HFF-Myc (cell line): ENCODE measurements at regions not wholly inside any gene's neighbourhood (a gene's known extent, or its start where the extent isn't known, plus 50 kb on each side); places are given as distances from the start of the nearest gene placed in this dataset.
"Not testable (repeated sequence)": the region's sequence is repeated elsewhere in the genome, so short reads cannot be mapped to it uniquely, and the experiment has no call there.

Source experiments
- DNase-seq: peaks from one replicate; pipeline ENCODE4 v3.0.0-alpha.2; 2011; ENCODE audit warnings: low read depth; ENCODE audit errors: extremely low read depth
- H3K4me3 ChIP-seq: replicated peaks from 2 replicates; pipeline ENCODE4 v1.5.1; 2011; ENCODE audit warnings: low read depth, mild to moderate bottlenecking, control low read depth, low read length
- TF ChIP-seq, protein P1 (sequence below): IDR thresholded peaks from 2 replicates; pipeline ENCODE4 v1.5.1; 2012; ENCODE audit warnings: mild to moderate bottlenecking, low read depth, low read length, control low read depth; ENCODE audit errors: missing control alignments

DNA sequence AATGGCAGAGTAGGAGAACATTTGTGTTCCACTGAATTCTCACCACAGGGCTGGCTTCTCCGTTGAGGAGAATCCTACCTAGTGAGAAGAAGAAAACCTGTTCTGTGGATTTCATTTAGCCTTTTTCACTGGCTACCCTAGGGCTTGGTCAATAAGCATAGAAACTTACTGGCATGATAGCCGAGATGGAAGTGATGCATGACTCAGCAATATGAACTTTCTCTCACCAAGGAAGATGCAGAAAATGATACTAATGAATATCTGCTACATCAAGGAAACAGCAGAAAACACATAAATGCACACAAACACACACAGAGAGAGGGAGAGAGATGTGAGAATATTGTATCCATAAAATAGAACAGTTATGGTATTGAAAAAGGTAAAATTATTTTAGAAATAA is 216.3 kb downstream of the HHIP start:
- no peak for DNase-seq
- TF ChIP-seq, protein P1, sequence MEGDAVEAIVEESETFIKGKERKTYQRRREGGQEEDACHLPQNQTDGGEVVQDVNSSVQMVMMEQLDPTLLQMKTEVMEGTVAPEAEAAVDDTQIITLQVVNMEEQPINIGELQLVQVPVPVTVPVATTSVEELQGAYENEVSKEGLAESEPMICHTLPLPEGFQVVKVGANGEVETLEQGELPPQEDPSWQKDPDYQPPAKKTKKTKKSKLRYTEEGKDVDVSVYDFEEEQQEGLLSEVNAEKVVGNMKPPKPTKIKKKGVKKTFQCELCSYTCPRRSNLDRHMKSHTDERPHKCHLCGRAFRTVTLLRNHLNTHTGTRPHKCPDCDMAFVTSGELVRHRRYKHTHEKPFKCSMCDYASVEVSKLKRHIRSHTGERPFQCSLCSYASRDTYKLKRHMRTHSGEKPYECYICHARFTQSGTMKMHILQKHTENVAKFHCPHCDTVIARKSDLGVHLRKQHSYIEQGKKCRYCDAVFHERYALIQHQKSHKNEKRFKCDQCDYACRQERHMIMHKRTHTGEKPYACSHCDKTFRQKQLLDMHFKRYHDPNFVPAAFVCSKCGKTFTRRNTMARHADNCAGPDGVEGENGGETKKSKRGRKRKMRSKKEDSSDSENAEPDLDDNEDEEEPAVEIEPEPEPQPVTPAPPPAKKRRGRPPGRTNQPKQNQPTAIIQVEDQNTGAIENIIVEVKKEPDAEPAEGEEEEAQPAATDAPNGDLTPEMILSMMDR = no peak
- H3K4me3 ChIP-seq = no peak overlapping the region

DNA sequence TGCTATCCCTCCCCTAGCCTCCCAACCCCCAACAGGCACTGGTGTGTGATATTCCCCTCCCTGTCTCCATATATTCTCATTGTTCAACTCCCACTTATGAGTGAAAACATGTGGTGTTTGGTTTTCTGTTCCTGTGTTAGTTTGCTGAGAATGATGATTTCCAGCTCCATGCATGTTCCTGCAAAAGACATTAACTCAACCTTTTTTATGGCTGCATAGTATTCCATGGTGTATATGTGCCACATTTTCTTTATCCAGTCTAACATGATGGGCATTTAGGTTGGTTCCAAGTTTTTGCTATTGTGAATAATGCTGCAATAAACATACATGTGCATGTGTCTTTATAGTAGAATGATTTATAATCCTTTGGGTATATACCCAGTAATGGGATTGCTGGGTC is 218.9 kb downstream of the HHIP start:
- DNase-seq, H3K4me3 ChIP-seq: not testable (repeated sequence)

DNA sequence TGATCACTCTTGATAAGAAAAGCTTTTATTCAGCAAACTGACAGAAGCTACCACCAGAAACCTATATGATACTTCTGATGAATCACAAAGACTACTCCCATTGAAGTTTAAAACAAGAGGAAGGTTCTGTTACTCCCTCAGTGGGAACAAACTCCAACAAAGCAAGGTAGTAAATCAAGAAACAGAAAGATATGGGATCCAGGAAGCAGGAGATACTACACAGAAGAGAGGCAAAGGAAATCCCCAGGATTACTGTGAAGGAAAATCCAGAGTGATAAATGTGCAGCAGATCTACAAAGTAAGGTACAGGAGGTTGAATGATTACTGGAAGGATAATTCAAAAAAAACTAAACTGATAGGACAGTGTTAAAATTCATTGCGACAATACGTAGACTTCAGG is 222.4 kb downstream of the HHIP start:
- TF ChIP-seq, protein P1 = no peak
- no peak overlapping the region for H3K4me3 ChIP-seq
- no peak for DNase-seq

DNA sequence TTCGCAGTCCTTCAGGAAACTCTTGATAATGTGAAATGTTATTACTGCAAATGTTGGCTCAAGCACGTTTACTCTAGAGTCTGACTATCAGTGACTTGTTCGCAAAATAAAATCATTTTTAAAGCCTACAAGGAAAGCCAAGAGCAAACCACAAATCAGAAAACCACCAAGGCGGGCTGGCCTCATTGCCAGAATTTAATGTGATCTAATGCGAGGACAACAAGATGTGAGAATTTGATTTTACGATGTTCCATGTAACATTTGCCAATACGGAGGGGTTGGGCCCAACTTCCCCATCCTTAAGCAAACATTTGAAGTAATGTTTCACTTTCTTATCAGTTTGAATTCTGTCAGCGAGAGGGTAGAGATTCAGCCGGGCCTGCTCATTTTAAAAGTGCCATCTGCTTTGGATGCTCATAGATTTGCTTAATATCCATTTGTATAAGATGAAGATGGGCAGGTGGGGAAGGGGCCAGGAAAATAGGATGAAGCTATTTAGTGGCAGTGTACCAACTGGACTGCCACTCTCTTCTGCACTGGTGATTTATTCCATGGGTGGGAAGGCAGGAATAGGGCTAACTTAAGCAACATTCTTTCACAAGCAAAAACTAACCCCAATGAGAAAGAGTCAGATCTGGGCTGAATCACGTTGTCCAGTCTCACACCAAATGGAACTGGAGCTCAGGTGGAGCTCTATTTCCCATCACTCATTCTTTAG is 225.3 kb downstream of the ANAPC10 start:
- no peak for DNase-seq
- TF ChIP-seq, protein P1 = no peak
- no peak overlapping the region for H3K4me3 ChIP-seq

DNA sequence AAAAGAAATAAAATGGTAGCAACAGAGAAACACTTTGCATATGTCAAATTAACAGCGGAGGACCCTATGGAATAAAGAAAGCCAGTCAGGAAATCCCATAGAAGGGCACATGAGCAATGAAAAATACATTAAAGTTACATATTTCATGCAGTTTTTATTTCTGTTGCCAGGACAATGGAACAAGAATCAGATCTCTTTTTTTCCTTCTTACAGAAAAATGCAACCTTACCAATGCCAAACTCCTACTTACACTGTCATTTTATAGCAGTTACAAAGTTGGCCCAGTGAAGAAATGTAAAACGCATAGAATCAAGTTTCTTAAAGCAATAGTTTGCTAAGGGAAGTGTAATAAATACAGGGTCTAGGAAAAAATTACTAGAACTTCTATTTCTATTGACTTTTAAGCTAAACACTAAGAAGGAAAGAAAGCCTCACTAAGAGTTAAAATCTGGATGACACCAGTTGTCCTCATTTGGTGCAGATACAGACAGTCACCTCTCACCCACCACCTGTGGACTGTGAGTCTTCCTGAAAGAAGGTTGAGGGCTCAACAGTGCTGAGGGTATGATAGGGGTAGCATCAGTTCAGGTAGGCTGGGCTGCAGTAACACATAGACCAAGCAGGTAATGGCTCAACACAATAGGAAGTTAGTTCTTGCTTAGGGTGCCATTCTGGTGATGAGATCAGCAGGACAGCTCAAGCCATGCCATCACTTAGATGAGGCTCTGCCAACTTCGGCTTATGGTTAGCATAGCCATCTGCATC is 224.6 kb downstream of the ANAPC10 start:
- TF ChIP-seq, protein P1 = no peak
- no peak overlapping the region for H3K4me3 ChIP-seq
- DNase-seq = no peak

DNA sequence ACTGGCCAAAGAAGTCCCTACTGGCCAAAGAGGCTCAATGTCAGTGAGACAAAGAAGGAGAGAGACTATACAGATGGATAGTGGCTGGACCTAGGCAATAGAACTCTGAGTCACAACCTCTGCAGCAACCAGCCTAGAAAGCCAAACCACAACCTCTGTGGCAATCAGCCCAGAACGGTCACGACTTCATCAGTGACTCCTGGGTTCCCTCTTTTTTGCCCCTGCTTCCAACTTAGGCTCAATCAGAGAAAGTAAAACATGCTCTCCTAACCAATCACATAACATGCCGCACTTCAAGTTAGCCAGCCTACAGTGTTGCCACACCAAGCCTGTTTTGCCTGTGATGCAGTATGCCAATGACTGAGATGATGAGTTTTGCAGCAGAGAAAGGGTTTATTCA is 203.4 kb downstream of the ANAPC10 start:
- TF ChIP-seq, protein P1 = no peak
- DNase-seq = peak; percentile 16
- H3K4me3 ChIP-seq = no peak overlapping the region

DNA sequence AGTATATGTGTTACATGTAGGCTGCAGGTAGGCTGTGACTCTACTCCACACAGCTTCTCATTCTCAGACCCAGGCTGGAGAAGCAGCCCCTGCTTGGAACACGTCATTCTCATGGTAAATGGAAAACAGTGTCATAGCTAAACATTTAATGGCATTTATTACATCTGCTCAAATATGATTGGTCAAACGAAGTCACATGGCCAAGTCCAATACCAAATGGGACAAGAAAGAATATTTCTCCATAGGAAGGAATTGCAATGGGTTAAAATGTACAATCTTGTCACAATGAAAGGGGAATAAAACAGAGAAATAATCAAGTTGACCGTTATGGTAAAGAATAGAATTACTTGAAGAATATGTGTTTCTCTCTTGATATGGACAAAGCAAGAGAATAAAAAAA is 198.6 kb downstream of the ANAPC10 start:
- H3K4me3 ChIP-seq = no peak overlapping the region
- no peak for DNase-seq
- TF ChIP-seq, protein P1 = no peak
